ENCODE measurements at regions not wholly inside any gene's neighbourhood (a gene's known extent, or its start where the extent isn't known, plus 50 kb on each side); places are given as distances from the start of the nearest gene placed in this dataset.

GRCh38 chr12:58286353-58286752 lies 345.0 kb downstream of the ATP23 start:
- no peak for ATAC-seq
- TF ChIP-seq CTCF (IDR thresholded peaks at IDR 0.05) = no peak

GRCh38 chr12:58288190-58288589 lies 346.8 kb downstream of the ATP23 start:
- no peak for TF ChIP-seq CTCF (IDR thresholded peaks at IDR 0.05)
- intact Hi-C loops (cut with DNase I) = no loop called here
- Histone ChIP-seq H3K4me1 (no peaks in the 10 kb centered on the region), H3K27ac (no peak overlapping the region), H3K27me3 (ENCODE audit: low read depth) (no peaks in the 10 kb centered on the region), H3K4me3 (no peak overlapping the region), H3K9me3 (no peaks in the 10 kb centered on the region), H3K36me3 (no peaks in the 10 kb centered on the region)
- no peak for DNase-seq
- ATAC-seq = no peak

More at GRCh38 chr12:58286353-58286752, 345.0 kb downstream of the ATP23 start:
- no peaks in the 10 kb centered on the region for H3K9me3 ChIP-seq
- no peaks in the 10 kb centered on the region for H3K36me3 ChIP-seq
- H3K4me3 ChIP-seq = no peak overlapping the region
- no peaks in the 10 kb centered on the region for H3K4me1 ChIP-seq
- no peak for DNase-seq
- H3K27me3 ChIP-seq (ENCODE audit: low read depth) = no peaks in the 10 kb centered on the region
- H3K27ac ChIP-seq = no peak overlapping the region
- intact Hi-C loops (cut with DNase I) = no loop called here

GRCh38 chr12:58291106-58291505 lies 349.7 kb downstream of the ATP23 start:
- no peaks in the 10 kb centered on the region for H3K27me3 ChIP-seq (ENCODE audit: low read depth)
- no peaks in the 10 kb centered on the region for H3K9me3 ChIP-seq
- DNase-seq (no peak), ATAC-seq (no peak)
- no peaks in the 10 kb centered on the region for H3K36me3 ChIP-seq
- H3K4me3 ChIP-seq = no peak overlapping the region
- H3K27ac ChIP-seq = no peak overlapping the region
- no peaks in the 10 kb centered on the region for H3K4me1 ChIP-seq
- TF ChIP-seq CTCF (IDR thresholded peaks at IDR 0.05) = no peak
- intact Hi-C loops (cut with DNase I) = no loop called here

GRCh38 chr12:58293308-58293982 lies 352.1 kb downstream of the ATP23 start:
- intact Hi-C loops (cut with DNase I) = no loop called here
- Histone ChIP-seq H3K36me3 (no peaks in the 10 kb centered on the region), H3K4me1 (no peaks in the 10 kb centered on the region), H3K4me3 (no peak overlapping the region), H3K27me3 (ENCODE audit: low read depth) (no peaks in the 10 kb centered on the region), H3K9me3 (no peaks in the 10 kb centered on the region), H3K27ac (no peak overlapping the region)
- DNase-seq (no peak), ATAC-seq (no peak)
- TF ChIP-seq CTCF (IDR thresholded peaks at IDR 0.05) = no peak

- intact Hi-C loops (cut with DNase I) = no loop called here
- H3K9me3 ChIP-seq = no peaks in the 10 kb centered on the region
- ATAC-seq (no peak), DNase-seq (no peak)
- H3K4me1 ChIP-seq = no peaks in the 10 kb centered on the region
- no peak overlapping the region for H3K4me3 ChIP-seq
- no peak overlapping the region for H3K27ac ChIP-seq
- no peaks in the 10 kb centered on the region for H3K36me3 ChIP-seq
- TF ChIP-seq CTCF (IDR thresholded peaks at IDR 0.05) = no peak
- H3K27me3 ChIP-seq (ENCODE audit: low read depth) = no peaks in the 10 kb centered on the region
Observed at GRCh38 chr12:58295268-58295667, 353.9 kb downstream of the ATP23 start.
